ENCODE measurements at regions not wholly inside any gene's neighbourhood (a gene's known extent, or its start where the extent isn't known, plus 50 kb on each side); places are given as distances from the start of the nearest gene placed in this dataset.

DNA sequence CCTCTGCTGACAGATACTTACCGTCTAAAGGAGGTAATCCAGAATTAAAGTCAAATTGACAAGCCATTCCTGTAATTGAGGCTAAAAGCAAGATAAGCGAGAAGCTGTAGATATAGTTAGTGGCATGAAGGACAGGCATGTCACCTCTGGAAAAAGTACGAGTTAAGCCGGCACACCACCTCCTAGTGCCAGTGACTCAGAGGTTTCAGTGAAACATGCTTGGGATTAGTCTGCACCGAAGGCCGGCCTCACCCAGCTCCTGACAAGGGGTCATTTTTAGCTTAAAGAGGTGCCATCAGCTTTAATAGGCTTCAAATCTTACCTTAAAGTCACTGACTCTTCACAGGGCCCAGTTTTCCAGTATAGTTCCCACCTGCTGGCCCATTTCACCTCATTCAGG, 838.0 kb downstream of the UQCRFS1 start (continued):
- no peak for TF ChIP-seq RORB (CRISPR knock-in tag; IDR thresholded peaks at IDR 0.05)
- TF ChIP-seq ZNF263 (CRISPR knock-in tag; IDR thresholded peaks at IDR 0.05; ENCODE audit: low read depth): no peak

- H3K4me3 Mint-ChIP-seq: no peak overlapping the region
- POLR2A ChIA-PET: interaction anchor here (0.7 kb wide), 1 partner anchor 567 kb away, joined by 6 read pairs; no protein-coding TSS in a partner anchor
- CTCF ChIA-PET: interaction anchor here (0.6 to 1.5 kb wide), 2 partner anchors 9 to 1292 kb away, joined by 3 to 4 read pairs; partner anchors contain the start of gene PLEKHF1
- DNase-seq (ENCODE audit: low spot score): no peak
- peaks cover 11% of the 10 kb centered on the region for H3K4me1 Mint-ChIP-seq
- peaks cover 4% of the 10 kb centered on the region; the same call in 1 of the 2 replicates for H3K27me3 Mint-ChIP-seq (ENCODE audit: low read depth)
- H3K9me3 Mint-ChIP-seq: peaks cover 8% of the 10 kb centered on the region; the same call in 1 of the 2 replicates
- H3K36me3 Mint-ChIP-seq: no peaks in the 10 kb centered on the region
- no peak overlapping the region for H3K27ac Mint-ChIP-seq
- no peak for ATAC-seq
- TF ChIP-seq ATF2 (CRISPR knock-in tag; IDR thresholded peaks at IDR 0.05; ENCODE audit: borderline replicate concordance, low read depth): no peak
- TF ChIP-seq ZNF317 (CRISPR knock-in tag; IDR thresholded peaks at IDR 0.05; ENCODE audit: borderline replicate concordance, low read depth): no peak
- no peak for TF ChIP-seq MYBL2 (CRISPR knock-in tag; IDR thresholded peaks at IDR 0.05)
- TF ChIP-seq, protein P1, sequence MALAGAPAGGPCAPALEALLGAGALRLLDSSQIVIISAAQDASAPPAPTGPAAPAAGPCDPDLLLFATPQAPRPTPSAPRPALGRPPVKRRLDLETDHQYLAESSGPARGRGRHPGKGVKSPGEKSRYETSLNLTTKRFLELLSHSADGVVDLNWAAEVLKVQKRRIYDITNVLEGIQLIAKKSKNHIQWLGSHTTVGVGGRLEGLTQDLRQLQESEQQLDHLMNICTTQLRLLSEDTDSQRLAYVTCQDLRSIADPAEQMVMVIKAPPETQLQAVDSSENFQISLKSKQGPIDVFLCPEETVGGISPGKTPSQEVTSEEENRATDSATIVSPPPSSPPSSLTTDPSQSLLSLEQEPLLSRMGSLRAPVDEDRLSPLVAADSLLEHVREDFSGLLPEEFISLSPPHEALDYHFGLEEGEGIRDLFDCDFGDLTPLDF (CRISPR knock-in tag; IDR thresholded peaks at IDR 0.05): no peak
- TF ChIP-seq STAT6 (CRISPR knock-in tag; conservative IDR thresholded peaks at IDR 0.05; ENCODE audit: low read depth): no peak
- TF ChIP-seq CTCF (IDR thresholded peaks at IDR 0.05): no peak
- TF ChIP-seq SOX15 (CRISPR knock-in tag; IDR thresholded peaks at IDR 0.05): no peak
Observed at GRCh38 chr19:28372576-28373247, 840.2 kb downstream of the UQCRFS1 start.

- peaks cover 8% of the 10 kb centered on the region; the same call in 1 of the 2 replicates for H3K9me3 Mint-ChIP-seq
Observed at GRCh38 chr19:28367146-28367545, 845.8 kb downstream of the UQCRFS1 start.

More at GRCh38 chr19:28367146-28367545, 845.8 kb downstream of the UQCRFS1 start:
- no peak overlapping the region for H3K27ac Mint-ChIP-seq
- ChIA-PET POLR2A (no interaction called here), CTCF (no interaction called here)
- no peak for ATAC-seq
- H3K4me3 Mint-ChIP-seq: no peak overlapping the region
- no peak for TF ChIP-seq ZNF138 (CRISPR knock-in tag; conservative IDR thresholded peaks at IDR 0.05)
- no peak for TF ChIP-seq ZNF281 (CRISPR knock-in tag; IDR thresholded peaks at IDR 0.05)
- TF ChIP-seq ZNF263 (CRISPR knock-in tag; IDR thresholded peaks at IDR 0.05; ENCODE audit: low read depth): no peak
- TF ChIP-seq PRRX2 (CRISPR knock-in tag; IDR thresholded peaks at IDR 0.05): no peak
- TF ChIP-seq ATF1 (CRISPR knock-in tag; IDR thresholded peaks at IDR 0.05): no peak
- TF ChIP-seq, protein P2, sequence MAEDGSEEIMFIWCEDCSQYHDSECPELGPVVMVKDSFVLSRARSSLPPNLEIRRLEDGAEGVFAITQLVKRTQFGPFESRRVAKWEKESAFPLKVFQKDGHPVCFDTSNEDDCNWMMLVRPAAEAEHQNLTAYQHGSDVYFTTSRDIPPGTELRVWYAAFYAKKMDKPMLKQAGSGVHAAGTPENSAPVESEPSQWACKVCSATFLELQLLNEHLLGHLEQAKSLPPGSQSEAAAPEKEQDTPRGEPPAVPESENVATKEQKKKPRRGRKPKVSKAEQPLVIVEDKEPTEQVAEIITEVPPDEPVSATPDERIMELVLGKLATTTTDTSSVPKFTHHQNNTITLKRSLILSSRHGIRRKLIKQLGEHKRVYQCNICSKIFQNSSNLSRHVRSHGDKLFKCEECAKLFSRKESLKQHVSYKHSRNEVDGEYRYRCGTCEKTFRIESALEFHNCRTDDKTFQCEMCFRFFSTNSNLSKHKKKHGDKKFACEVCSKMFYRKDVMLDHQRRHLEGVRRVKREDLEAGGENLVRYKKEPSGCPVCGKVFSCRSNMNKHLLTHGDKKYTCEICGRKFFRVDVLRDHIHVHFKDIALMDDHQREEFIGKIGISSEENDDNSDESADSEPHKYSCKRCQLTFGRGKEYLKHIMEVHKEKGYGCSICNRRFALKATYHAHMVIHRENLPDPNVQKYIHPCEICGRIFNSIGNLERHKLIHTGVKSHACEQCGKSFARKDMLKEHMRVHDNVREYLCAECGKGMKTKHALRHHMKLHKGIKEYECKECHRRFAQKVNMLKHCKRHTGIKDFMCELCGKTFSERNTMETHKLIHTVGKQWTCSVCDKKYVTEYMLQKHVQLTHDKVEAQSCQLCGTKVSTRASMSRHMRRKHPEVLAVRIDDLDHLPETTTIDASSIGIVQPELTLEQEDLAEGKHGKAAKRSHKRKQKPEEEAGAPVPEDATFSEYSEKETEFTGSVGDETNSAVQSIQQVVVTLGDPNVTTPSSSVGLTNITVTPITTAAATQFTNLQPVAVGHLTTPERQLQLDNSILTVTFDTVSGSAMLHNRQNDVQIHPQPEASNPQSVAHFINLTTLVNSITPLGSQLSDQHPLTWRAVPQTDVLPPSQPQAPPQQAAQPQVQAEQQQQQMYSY (CRISPR knock-in tag; IDR thresholded peaks at IDR 0.05): no peak
- no peak for TF ChIP-seq JAZF1 (CRISPR knock-in tag; IDR thresholded peaks at IDR 0.05)
- 0 out of 2 replicates have a peak, but pooled peaks cover 3% of the 10 kb centered on the region for H3K4me1 Mint-ChIP-seq
- no peak for DNase-seq (ENCODE audit: low spot score)
- H3K36me3 Mint-ChIP-seq: no peaks in the 10 kb centered on the region
- H3K27me3 Mint-ChIP-seq (ENCODE audit: low read depth): peaks cover 8% of the 10 kb centered on the region

Data from WTC11 (cell line).